GM18507 (cell line): ENCODE measurements at regions not wholly inside any gene's neighbourhood (a gene's known extent, or its start where the extent isn't known, plus 50 kb on each side); places are given as distances from the start of the nearest gene placed in this dataset.

Experiments
- DNase-seq: peaks from one replicate; pipeline ENCODE4 v3.0.0; 2011; ENCODE audit warnings: low read depth; ENCODE audit not compliant: insufficient read length; ENCODE audit errors: extremely low spot score
- FAIRE-seq: peaks from 2 replicates; lab custom pipeline; 2011; peaks lifted over from hg19 to GRCh38; lab: Jason Lieb, UNC

- no peak for DNase-seq
Measured at GRCh38 chr5:173451651-173452050, 123.4 kb upstream of the STC2 start.

DNA sequence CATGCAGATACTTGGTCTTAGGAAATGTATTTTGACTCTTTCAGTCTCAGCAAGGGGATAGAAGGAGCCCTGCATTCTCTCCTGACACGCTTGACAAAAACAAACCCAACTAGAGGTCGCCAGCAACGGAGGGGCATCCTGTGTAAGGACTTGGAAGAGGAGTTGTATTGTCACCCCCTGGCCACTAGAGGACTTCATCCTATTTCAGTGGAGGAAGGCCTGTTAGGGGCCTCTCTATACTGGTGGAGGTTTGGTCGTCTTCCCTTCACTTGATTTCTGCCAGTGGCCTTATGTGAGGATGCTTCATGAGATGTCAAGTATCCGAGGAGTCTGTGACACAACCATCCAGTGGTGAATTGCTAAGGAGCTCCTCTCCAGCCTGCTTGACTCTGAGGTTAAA is 122.8 kb upstream of the STC2 start:
- peak; percentile 5 for FAIRE-seq

More at GRCh38 chr5:173451651-173452050, 123.4 kb upstream of the STC2 start:
- FAIRE-seq: no peak

DNA sequence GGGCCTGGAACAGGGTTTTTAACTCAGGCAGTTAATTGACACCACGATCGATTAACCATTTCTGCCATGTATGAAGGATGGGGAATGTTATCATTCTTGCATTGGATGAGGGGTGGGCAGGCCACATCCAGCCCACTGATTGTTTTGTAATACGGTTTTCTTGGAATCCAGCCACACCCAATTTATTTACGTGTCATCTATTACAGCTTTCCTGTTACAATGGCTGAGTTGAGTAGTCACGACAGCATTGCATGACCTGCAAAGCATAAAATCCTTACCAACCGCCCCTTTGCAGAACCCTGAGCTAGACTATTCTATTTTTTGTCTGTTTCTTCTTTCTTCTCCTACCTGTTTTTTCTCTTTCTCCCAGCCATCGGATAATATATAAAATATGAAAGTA is 122.0 kb upstream of the STC2 start:
- no peak for DNase-seq
- no peak for FAIRE-seq

More for the DNA sequence above, 122.8 kb upstream of the STC2 start:
- DNase-seq: peak; percentile 14

DNA sequence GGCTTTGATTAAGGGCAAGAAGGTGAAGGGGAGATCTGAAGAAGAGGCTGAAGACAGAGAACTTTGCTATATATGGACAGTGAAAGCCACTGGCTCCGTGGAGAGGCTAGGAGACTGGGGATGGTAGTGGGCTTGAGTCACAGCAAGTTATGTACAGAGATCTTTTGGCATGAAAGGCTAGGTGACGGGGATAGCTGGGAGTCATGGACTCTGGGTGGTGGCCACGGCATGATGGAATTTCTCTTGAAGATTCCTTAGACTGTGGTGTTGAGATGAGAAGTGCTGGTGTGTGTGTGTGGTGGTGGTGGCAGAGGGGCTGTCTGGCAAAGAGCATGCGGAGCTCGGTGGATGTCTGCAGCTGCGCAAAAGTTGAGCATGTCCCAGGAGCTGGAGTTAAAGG is 120.6 kb upstream of the STC2 start:
- no peak for FAIRE-seq
- no peak for DNase-seq

DNA sequence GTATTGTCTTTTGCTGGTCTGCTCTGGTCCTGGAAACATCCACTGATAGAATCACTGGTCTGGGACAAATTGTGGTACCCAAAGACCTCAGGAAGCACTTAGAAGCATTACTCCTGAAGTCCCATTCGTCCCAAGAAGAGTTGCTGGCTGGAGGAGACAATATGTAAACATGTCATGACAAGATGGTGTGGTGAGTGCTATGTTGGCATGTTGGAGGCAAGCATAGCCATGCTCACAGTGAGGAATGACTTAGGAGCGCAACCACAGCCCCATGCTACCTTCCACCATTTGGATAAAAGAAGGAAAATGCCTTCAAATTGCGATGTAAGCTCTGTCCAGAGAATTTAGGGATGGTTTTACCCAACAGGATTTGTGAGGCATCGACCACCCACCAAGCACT is 115.8 kb upstream of the STC2 start:
- FAIRE-seq: no peak
- DNase-seq: no peak

GRCh38 chr5:173441053-173441628 is 112.9 kb upstream of the STC2 start:
- DNase-seq (no peak), FAIRE-seq (no peak)

DNA sequence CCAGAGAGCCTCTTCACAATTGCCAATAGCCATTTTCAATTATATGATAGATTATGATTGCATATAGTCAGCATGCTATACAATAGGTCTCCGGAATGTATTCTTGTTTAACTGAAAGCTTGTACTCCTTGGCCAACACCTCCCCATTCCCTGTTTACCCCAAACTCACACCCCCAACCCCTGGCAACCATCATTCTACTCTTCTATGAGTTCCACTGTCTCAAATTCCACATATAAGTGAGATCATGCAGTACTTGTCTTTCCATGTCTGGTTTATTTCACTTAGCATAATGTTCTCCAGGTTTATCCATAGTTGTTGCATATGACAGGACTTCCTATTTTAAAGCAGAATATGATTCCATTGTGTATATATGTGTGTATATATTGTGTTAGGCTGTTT is 110.7 kb upstream of the STC2 start:
- FAIRE-seq: no peak

DNA sequence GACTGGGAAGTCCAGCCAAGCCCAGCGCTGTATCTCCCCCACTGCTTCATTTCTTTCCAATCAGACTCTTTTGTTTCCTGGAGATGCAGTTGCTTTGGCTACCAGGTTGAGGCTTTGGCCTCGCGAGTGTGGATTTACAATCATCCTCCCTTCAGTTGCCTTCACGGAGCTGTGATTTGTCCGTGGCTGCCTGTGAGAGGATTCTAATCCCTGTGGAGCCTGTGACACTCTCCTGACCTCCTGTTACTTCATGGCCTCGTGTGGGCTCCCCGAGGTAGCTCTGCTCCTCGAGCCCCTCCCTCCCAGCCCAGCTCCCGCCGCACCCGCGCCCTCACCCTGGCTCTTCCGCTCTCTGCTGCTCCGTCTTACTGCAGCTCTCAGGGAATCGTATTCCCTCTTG is 107.2 kb upstream of the STC2 start:
- DNase-seq: no peak
- no peak for FAIRE-seq

More for the DNA sequence above, 110.7 kb upstream of the STC2 start:
- DNase-seq: no peak

DNA sequence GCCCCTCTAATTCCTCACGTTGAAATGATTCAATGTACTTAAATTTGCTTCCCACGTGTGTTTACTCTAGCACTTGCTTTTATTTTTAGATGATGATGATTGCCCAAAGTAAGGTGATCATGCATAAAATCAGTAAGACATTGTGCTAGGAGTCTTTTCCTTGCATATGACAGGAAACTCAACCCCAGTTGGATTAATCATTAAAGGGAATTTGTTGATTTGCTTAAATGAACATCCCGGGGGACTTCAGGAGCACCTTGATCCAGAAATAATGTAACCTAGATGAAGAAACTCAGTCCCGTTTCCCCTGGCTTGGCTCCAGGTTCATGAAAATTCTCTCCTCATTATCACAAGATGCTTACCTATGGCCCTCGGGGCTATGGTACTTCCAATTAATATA is 106.1 kb upstream of the STC2 start:
- FAIRE-seq (no peak), DNase-seq (no peak)

GRCh38 chr5:173430394-173430793 is 102.2 kb upstream of the STC2 start:
- FAIRE-seq: no peak
- no peak for DNase-seq

- FAIRE-seq (no peak), DNase-seq (no peak)
Measured at GRCh38 chr5:173429489-173430150, 101.4 kb upstream of the STC2 start.

DNA sequence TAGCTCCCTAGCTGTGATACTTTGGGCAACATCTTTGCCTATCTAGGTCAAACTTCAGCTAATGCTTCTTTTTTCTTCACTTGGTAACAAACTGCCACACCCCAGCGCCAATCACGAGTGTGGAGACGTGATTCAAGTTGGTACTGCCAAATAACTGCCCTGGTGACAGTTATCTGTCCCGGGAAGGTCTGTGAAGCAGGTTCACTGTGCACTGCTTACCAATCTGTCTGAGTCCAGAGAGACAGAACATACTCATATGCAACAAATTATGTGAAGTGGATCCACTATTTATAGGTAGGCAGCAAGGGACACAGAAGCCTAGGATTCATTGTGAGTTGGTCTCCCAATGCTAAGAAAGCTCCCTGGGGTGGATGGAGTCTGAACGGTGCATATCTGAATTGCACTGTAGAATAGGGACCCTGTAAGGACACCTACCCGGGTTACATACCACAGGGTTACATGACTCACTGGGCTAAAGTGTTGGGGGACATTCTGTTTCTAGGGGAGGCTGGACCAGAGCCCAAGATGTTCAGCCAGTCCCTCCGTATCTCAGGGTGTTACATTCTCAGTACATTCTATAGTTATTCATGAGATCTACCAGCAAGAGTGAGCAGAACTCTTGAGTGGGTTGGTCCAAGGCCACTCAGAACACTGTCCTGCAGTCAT is 95.4 kb upstream of the STC2 start:
- FAIRE-seq: no peak

GRCh38 chr5:173420108-173420507 is 91.9 kb upstream of the STC2 start:
- FAIRE-seq (no peak), DNase-seq (no peak)

More for the DNA sequence above, 95.4 kb upstream of the STC2 start:
- no peak for DNase-seq

GRCh38 chr5:173413471-173413982 is 85.3 kb upstream of the STC2 start:
- FAIRE-seq: no peak
- no peak for DNase-seq

DNA sequence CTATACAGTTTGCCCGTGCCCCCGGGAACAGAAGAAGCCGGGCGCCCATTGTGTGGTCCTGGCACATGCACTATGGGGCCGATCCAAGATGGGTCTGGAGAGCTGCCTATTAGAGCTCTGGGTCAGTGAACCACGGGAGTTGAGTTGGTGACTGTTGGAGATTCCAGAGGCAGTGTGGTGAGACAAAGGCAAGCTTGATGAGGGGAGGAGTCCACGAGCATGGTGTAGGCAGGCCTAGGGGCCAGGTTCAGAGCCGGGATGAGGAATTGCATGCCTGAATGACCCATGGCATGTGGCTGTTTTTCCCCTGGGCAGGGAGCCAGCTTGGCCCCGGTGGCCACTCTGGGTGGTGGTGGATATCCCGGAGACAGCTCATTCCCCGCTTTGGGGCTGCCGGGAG is 84.4 kb upstream of the STC2 start:
- FAIRE-seq (no peak), DNase-seq (no peak)

DNA sequence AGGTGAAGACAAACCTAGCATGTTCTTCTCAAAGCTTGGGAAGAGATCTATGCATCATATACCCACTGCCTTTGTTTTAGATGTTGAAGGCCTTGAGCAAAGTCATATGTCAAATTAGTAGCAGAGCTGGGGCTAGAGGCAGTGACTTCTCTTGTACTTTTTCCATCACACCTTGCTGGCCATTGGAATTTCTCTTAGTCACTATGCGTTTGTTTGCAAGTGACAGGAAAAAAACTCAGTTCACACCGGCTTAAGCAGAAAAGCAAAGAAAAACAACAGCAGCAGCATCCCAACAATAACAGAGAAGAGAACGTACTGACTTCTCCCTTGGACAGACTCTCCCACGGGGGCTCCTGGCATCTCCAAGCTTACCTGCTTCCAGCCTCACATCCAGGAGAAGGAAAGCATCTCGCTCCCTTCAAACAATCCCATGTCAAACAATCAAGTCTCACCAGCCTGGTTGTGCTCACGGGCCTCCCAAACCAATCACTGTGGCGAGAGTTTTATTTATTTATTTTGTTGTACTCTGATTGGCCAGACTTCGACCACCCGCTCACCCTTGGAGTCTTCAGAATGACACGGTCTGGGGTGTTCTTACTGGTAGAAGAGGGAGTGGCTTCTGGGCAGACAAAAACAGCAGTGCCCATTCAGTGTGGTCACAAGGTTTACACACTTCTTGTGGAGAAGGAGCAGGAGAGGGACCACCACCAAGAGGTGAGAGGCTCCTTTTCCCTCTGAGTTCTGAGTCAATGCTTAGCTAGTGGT is 83.8 kb upstream of the STC2 start:
- FAIRE-seq: no peak
- DNase-seq: no peak

- FAIRE-seq: no peak
Measured at GRCh38 chr5:173410459-173411233, 82.4 kb upstream of the STC2 start.

GRCh38 chr5:173408946-173409345 is 80.7 kb upstream of the STC2 start:
- FAIRE-seq (no peak), DNase-seq (no peak)

More at GRCh38 chr5:173410459-173411233, 82.4 kb upstream of the STC2 start:
- no peak for DNase-seq

DNA sequence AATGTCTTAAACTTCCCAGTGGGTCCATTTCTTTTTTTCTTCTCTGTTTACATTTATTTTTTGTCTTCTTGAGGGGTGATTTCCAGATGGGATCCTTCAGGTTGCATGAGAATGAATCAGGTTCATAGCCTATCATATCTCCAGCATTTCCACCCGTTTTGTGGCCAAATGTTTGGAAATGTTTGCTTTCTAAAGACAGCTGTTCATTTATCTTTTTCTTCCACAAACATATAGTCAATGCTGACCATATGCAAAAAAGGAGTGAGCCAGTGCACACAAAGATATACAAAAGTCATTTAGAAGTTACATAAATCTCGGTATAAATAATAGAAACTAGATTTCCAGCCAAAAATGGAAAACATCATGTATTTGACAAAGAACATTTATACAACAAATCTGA is 71.6 kb upstream of the STC2 start:
- FAIRE-seq (no peak), DNase-seq (no peak)
